T-helper 22 cell (primary cell): ENCODE measurements at regions not wholly inside any gene's neighbourhood (a gene's known extent, or its start where the extent isn't known, plus 50 kb on each side); places are given as distances from the start of the nearest gene placed in this dataset.
"Not testable (repeated sequence)": the region's sequence is repeated elsewhere in the genome, so short reads cannot be mapped to it uniquely, and the experiment has no call there.

ENCODE experiments used
- DNase-seq: peaks from one replicate; pipeline ENCODE4 v3.0.0-alpha.2; 2020; ENCODE audit warnings: low read depth

DNA sequence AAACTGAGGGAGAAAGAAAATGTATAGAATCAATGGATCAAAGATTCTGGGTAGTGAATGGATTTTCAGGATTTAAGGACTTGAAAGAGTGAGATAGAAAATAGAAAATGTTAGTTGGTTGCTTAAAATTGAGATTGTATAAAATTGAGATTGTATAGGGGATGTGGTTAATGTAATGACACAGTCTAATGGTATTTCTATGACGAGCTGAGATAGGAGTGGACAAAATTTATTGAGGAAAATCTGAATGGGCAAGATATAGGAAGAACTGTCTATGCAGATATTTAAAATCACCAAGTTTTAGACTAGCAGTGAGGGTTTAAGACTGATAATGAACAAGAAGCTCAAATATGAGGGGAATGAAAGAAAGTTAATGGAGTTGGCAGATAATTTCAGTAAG is 406.6 kb downstream of the NYAP2 start:
- DNase-seq = no peak

DNA sequence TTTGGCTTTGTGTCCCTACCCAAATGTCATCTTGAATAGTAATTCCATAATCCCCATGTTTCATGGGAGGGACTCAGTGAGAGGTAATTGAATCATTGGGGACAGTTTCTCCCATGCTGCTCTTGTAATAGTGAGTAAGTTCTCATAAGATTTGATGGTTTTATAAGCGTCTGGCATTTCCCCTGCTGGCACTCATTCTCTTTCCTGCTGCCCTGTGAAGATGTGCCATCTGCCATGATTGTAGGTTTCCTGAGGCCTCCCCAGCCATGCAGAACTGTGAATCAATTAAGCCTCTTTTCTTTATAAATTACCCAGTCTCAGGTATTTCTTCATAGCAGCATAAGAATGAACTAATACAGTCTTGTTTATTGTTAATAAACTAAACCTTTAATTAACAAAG is 402.6 kb downstream of the NYAP2 start:
- DNase-seq = not testable (repeated sequence)

DNA sequence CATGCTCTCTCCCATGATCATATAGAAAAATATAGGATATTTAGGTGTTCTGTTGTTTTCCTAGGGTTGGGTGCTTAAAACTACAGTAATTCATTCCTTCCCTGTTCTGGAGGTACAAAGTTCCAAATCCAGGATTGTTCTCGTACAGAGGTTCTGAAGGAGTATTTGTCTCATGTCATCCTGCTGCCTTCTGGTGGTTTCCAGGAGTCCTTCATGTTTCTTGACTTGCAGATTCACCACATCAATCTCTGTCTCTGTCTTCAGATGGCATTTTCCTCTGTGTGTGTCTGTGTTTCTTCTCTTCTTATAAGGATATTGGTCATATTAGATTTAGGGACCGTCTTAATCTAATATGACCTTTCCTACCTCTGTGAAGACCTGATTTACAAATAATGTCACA is 397.9 kb downstream of the NYAP2 start:
- DNase-seq = no peak

DNA sequence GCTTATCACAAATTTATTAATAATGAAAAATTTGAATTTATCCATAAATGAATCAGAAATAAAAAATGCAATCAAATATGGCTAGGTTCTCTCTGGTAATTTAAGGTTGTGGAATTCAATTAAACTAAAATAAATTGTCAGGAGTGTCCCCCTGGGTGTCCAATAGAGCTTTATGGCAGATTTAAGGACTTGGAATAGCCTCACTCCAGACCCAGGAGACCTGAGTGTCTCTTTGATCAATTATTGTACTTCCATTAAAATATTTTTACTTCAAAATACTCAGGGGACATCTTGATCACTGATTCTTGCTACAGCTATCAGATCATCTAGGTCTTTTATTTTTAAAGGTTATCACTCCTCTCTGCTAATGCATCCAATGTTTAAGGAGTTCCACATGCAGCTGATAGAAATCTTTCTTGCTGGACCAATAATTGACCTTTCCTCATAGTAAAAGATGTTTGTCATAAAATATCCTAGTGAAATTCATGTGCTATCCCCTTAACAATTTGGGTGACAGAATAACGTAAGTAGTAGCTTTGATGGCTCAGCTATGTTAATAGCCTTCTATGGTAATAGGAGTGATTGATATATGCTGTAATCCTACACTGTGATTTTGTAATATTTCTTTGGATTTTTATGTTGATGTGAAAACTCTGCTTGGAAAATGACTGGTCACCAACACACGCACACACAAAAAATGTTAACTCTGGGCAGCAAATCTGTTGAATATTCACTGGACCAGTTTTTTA is 395.3 kb downstream of the NYAP2 start:
- no peak for DNase-seq

DNA sequence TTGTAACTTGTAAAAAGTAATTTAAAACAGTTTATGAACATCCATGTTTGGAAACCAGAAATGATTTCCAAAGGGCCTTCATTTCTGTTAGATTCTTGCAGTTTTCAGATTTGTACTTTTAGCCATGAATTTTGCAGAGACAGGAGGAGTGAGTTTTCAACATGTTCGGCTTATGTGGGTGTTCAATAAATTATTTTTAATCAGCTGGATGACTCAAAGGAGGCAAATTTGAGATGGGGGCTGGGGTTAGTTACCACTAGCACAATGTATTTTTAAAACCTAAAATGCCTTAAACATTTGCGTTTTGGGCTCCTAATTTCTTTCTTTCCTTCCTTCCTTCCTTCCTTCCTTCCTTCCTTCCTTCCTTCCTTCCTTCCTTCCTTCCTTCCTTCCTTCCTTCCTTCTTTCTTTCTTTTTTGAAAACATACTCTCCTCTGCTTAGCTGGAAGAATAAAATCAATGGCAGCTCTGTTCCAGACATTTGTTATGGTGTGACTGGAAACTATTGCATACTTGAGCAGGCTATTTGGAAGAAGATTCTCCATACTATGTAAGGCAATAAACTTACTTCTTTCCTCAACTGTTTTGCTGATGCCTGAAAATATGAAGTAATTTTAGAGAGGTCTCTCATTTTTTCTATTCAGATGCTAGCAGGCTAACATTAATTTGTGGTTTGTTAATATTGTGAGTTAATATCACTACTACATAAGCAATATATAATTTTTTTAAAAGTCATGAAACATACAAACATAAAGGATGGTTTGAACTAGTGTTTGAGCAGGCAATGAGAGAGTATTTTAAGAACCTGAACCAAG is 394.4 kb downstream of the NYAP2 start:
- DNase-seq = no peak

DNA sequence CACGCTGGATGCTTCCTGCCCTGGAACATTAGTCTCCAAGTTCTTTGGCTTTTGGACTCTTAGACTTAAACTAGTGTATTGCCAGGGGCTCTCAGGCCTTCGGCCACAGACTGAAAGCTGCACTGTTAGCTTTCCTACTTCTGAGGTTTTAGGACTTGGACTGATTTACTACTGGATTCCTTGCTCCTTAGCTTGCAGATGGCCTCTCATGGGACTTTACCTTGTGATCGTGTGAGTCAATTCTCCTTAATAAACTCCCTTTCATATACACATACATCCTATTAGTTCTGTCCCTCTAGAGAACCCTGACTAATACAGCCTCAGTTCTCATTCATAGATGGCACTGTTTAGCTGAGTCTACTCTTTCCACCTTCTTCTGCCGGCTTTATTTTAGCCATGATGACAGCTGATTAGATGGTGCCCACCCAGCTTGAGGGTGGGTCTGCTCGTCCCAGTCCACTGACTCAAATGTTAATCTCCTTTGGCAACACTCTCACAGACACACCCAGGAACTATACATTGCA is 389.1 kb downstream of the NYAP2 start:
- DNase-seq = no peak

DNA sequence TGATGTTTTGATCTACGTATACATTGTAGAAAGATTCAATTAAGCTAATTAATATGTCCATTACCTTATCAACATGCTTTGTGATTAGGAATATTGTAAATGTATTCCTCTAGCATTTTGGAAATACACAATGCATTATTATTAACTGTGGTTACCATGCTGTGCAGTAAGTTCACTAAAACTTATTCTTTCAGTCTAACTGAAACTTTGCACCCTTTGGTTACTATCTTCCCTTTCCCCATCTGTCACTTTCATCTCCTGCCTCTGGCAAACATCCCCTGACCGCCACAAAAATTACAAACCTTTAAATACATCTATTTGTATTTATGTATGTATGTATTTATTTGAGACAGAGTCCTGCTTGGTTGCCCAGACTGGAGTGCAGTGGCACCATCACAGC is 388.0 kb downstream of the NYAP2 start:
- no peak for DNase-seq

DNA sequence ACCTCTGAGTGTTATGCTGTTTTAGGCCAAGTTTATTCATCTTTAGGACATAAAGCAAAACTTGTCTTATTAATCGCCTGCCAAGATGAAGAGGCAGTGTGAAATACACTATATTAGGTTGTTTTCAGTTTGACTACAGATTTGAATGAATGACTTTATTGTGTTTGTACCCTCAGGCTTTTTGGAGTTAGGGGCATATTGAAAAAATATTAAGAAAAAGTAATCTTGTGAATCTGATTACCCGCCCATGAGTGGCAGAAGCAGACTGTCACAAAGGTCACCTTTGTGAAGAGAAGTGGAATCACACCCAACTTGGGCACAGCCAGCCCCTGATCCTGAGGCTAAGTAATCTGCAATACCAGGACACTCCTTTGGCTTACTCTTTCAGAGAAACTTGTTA is 382.5 kb downstream of the NYAP2 start:
- no peak for DNase-seq

DNA sequence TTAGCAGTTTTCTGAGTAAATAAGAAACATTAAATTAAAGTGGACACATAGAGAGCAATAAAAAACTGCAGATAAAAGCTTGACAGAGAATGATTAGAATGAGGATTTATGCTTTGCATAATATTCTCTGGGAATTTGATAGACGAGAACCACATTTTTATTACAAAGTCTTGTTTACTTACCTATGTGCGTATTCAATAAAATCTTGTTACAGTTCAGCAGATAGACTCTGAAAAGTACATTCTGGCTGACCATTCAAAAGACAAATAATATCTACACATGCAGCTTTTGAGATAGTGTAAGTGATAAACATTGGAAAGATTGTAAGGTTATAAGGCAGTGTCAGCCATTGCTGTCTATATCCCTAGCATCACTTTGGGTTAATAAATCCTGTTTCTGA is 381.6 kb downstream of the NYAP2 start:
- no peak for DNase-seq

DNA sequence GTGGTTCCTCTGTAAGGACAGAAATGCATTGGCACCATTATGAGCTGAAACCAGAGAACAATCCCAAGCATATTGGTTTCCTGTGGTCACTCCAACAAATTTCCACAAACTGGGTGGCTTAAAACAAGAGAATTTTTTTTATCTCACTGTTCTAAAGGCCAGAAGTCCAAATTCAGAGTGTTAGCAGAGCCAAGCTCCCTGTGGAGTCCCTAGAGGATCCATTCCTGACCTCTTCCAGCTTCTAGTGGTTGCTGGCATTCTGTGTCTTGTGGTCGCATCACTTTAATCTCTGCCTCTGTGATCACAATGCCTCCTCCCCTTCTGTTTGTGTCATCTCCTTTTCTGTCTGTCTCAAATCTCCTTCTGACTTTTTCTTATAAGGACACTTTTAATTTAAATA is 380.3 kb downstream of the NYAP2 start:
- no peak for DNase-seq

DNA sequence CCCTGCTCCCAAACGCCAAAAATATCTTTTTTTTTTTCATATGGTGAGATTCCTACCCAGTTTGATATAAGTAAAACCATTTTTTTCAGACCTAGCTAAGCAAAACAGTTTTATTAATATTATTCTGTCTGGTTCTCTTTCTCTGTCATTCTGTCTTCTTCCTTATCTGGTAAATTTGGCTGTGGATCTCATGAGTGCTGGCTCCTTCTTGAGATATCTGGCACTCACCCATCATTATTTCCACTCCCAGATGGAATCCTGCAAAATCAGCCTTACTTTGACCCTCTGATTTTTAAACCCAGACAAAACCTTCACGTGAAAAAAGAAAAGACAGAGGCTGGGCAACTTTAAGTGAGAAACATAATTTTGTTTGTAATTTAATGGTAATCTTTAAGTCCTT is 373.6 kb downstream of the NYAP2 start:
- DNase-seq = no peak

DNA sequence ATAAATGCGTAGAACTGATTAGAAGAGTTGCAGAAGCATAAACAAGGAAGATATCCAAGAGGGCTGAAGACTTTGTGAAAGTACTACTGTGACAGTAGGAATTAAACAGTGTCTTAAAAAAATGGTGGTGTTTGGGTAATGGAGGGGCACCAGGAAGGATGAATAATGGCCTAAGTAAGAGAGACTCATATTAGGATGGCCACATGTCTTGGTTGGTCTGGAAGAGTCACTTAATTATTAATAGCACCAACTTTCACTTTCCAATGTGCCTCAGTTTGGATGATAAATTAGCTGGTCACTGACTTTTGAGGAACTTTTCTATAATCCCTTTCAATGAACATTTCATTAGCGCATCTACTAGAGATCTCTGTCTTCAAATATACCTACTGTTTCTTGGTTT is 372.2 kb downstream of the NYAP2 start:
- DNase-seq = no peak

DNA sequence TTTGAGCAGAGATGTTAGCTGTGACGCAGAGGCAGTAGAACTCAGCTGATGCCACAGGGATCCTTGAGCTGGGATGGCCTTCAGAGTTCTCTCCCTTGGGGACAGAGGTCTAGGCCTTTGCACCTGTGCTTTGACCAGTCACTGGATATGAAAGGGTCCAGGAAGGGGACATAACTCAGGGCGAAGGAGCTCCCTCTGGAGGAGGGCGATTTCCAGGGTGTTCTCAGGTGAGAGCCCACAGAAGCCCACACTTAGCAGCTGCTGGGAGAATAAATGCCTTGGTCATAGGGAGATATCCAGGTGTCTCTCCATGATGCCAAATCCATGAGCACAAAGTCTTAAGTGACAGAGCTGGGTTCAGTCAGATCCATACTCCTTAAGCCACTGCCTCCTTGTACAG is 369.2 kb downstream of the NYAP2 start:
- DNase-seq = no peak

DNA sequence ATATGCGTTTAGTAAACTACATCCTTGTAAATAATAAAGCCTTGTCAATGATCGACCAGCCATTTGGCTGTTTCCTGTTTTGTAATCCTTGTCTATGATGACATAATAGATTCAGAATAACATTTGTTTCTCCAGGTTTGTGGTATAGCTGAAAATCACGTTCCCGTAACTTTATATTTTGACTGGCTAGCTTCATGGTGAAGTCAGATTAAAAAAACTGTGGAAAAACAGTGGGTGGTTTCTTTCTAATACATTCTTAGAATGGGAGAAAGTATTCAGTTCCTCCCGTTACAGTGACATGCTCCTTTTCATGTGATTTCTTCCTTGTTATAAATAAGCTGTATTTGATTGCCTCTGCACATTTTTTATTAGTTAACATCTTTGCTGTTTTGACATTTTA is 366.9 kb downstream of the NYAP2 start:
- DNase-seq = no peak

DNA sequence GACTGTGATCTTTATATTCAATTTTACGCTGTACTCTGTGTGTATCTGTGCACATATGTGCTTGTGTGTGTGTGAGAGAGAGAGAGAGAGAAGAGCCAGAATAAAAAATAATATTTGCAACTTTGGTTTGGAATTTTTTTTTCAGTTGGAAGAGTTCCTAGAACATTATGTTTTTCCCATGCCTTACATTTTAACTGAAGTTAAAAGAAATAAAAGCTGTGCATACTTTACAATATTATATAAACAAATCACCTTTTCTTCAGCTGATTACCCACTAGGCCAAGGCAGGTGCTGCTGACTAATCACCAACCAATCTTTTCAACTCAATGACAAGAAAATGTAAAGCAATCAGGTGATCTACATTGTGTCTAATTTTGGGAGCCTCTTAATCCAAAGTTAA is 366.3 kb downstream of the NYAP2 start:
- DNase-seq = no peak

DNA sequence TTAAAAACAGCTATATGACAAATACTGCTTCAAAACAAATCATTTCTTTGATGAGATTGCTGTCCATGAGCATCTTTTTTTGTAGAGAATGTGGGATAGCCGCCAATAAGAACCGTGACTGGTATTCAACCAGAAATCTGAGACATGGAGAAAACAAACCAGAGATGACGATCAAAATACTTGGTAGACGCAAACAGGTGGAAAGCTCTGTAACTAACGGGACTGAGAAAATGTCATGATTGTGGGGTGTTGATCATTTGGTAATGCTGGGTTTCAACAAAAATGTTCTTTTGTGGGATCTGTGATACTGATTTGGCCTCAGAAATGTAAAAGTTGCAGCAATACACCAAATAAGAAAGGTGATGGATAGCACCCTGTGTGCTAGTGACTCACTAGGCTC is 364.8 kb downstream of the NYAP2 start:
- no peak for DNase-seq

DNA sequence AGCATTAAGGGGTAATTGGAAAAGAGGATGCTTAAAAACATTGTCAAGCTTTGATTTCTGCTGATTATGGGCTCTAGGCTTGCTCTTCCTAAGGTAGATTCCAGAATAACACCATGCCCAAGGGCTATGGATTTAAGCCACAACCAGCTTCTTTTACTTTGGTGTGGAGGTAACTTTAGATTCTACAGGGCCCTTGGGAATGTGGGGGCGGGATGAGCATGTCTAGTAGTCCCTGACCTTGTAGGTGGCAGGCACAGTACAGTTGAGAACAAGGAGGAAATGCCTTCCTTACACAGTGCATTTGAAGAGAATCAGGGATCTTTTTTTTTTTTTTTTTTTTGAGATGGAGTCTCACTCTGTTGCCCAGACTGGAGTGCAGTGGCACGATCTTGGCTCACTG is 364.2 kb downstream of the NYAP2 start:
- no peak for DNase-seq

DNA sequence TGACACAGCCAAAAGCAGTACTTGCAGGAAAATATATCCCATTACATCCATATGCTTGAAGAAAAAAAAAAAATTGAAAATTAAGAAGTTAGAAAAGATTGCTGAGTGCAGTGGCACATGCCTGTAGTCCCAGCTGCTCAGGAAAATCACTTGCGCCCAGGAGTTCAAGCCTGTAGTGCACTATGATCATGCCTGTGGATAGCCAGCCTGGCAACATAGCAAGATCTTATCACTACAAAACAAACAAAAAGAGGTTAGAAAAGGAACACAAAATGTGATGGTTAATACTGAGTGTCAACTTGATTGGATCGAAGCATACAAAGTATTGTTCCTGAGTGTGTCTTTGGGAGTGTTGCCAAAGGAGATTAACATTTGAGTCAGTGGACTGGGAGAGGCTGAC is 361.9 kb downstream of the NYAP2 start:
- DNase-seq = no peak

DNA sequence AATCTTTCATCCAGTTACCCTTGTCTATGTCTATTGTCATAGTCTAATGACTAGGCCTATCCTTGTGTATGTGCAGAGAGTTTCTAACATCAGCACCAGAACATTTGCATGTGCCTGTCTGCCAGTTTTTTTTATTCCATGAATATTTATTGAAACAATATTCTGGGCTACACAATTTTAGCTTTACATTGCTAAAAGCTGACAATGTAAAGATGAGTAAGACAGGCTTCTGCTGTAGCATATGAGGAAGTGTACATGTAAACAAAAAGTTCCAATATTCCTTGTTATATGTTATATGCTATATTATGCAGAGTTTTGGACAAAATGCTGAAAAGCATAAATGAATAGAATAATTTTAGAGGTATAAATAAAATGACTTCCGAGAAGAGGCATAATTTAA is 357.7 kb downstream of the NYAP2 start:
- no peak for DNase-seq

DNA sequence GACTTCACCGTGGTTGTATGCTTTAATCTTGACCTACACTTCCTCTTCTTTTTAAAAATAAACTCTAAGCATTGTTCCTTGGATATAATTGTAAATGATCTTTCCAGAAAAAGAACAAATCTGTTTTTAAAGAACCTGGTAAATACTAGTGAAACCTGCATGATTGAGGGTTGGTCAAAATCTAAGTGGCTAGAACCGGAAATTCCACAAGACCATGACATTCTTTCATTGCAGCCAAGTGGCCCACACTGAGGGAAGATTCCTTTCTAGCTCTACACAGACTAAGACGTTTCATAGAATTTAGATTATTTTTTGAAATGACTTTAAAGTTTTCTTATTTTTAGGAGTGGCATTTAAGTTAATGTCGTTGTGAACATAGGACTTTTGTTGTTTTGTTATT is 356.7 kb downstream of the NYAP2 start:
- no peak for DNase-seq

DNA sequence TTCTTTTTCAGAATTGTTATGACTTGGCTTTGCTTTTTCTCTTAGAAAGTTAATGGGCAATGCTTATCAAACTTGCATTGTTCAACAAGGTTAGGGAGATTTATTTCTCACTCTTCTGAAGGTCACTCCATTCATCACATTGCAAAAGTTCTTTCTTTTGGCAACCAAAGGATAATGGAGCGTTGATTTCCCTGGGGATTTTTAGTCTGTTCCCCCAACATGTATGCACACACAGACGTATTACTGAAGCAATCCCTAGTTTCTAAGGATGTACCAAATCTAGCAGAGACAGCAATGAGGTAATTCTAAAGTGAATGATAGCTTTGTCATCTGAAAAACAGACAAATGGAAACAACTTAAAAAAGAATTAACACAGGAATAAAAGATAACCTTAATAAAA is 349.1 kb downstream of the NYAP2 start:
- no peak for DNase-seq

DNA sequence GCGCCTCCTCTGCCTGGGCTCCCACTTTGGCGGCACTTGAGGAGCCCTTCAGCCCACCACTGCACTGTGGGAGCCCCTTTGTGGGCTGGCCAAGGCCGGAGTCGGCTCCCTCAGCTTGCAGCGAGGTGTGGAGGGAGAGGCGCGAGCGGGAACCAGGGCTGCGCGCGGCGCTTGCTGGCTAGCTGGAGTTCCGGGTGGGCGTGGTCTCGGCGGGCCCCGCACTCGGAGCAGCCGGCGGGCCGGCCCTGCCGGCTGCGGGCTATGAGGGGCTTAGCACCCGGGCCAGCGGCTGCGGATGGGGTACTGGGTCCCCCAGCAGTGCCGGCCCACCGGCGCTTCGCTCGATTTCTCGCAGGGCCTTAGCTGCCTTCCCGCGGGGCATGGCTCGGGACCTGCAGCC is 344.5 kb downstream of the NYAP2 start:
- DNase-seq = not testable (repeated sequence)

DNA sequence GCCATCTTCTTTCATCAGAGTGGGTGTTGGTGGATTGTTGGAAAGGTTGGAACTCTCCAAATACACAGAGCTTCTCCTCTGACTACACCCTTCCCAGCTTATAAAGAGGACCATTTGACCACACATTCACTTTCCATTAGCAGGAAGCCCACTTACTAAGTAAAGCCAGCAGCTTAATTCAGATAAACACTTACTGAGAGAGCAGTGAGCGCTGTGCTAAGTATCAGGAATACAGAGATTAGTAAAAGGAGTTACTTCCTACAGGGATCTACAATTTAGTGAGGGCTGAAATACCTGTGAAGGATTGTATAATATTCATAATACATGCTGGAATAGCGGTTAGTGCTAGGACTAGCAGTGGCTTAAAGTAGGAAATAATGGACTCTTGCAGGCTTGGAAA is 343.0 kb downstream of the NYAP2 start:
- DNase-seq = no peak

DNA sequence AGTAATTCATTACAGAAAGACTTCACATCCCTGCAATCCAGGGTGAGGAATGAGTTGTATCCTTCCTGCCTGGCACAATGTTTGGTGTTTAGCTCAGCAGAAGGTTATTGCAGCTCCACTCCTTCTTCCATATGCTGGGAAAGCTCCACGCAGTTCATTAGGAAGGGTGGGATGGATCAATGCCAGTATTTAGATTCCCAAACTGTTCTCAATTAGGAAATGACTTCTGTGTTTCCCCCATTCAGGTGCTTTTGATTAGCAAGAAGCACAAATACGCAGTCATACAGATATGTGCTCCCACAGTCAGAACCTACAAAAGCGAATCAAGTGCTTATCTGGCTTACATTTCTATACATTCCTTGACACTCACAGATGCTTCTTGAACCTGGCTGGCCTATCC is 340.6 kb downstream of the NYAP2 start:
- DNase-seq = no peak
